Stimulated activated CD4-positive, alpha-beta T cell treated with anti-CD3 and anti-CD28 coated beads, Interleukin-1b, Interleukin-23, amount 100 ng/mL, for 48 hours (primary cell): ENCODE measurements at regions not wholly inside any gene's neighbourhood (a gene's known extent, or its start where the extent isn't known, plus 50 kb on each side); places are given as distances from the start of the nearest gene placed in this dataset.

Experiments
- DNase-seq: peaks from one replicate; pipeline ENCODE4 v3.0.0-alpha.2; 2020

DNA sequence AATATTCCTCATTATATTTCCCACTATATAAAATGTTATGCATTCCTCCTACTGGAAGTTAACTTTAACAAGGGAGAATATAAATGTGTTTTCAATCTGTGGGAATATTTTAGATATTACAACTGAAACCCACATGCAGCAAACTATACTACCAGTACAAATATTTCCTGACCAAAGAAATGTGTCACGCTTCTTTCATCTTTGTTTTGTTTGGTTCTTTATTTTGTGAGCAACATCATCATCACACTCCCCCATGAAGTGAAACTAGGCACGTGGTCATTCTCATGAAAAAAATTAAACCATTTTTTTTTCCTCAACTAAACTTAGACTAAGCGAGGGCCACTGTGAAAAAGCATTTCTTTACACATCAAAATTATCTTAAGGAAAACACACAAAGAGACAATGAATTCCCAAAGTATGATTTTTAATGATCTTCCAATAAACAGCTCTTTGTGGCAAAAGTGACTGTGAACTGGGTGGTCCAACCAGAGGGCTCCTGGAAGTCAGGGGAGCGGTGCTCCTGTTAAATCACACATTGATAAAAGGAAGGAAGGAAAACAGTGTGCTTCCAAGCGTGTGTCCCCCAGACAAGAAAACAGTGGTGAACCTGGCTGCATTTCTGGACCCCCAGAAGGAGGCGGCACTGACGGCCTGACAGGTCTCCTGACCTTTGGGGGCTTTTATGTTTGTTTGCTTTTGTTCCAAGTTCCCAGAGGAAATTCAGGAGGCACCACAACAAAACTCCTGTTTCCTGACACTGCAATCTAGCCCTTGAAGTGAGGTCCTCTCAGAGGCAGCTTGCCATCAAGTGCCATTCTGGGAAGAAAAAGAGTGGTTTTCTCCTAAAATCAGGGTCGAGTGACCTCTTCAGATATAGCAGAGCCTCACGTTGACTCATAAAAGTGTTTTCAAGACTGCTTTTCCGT lies 166.8 kb upstream of the FOXQ1 start:
- DNase-seq = no peak

DNA sequence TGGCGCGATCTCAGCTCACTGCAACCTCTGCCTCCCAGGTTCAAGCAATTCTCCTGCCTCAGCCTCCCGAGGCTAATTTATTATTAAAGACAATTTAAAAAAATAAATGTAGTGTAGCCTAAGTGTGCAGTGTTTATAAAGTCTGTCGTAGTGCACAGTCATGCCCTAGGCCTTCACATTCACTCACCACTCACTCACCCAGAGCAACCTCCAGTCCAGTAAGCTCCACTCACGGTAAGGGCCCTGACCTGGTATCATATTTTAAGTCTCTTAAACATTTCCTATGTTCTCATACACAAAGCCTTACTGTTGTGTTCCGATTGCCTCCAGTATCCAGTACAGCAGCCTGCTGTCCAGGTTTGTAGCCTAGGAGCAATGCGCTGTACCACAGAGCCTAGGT lies 168.2 kb upstream of the FOXQ1 start:
- no peak for DNase-seq

DNA sequence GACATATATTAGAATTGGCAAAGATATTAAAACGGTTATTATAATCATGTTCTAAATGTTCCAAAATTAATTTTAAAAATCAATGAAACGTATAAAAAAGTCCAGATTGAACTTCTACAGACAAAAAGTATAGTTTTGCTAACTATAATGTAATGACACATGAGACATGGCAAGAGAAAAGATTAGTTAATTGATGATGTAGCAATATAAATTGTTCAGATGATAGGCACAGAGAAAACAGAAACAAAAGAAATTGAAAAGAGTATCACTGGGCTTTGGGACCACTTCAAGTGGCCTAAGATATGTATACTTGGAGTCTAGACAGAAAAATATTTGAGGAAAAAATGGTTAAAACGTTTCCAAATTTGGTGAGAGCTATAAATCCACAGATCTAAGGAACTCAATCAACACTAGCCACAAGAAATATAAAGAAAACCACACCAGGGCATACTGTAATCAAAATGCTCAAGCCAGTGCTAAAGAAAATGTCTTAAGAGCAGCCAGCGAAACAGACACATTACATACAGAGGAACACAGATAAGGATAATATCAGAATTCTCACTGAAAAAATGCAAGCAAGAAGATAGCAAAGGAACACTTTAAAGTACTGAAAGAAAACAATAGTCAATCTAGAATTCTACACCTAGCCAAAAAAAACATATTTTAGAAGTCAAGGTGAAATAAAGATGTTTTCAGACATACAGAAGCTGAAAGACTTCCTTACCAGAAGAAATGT lies 172.6 kb upstream of the FOXQ1 start:
- no peak for DNase-seq

DNA sequence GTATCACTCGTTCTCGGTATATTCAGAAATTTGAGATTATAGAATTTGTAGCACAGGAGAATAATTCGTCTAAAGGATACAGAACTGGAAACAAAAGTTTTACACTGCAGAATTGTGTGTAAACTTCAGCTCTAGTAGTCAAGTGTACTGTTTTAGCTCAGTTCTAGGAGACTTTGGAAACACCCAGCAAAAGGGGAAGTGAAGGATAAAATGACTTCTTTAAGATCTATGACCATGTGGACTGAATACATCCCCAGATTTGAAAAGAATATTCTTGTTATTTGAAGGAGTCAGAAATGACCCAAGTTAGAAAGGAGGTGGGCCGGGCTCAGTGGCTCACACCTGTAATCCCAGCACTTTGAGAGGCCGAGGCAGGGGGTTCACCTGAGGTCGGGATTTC lies 174.0 kb upstream of the FOXQ1 start:
- DNase-seq = no peak

DNA sequence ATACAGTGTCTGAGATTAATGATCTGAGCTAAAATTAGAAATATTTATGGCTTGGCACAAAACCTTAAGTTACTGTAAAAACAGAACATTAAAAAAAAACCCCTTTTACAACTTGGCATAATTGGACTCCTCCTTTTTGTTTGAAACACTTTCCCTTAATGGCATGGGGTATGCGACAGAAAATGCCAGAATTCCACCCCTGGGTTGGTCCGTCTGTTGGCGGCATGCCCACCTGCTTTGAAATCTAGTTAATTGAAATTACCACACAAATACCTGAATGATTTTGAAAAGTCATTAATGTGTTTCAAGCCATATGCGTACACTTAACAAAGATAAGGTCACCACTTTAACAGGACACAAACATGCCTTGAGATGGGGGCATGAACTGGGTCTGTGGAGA lies 175.1 kb upstream of the FOXQ1 start:
- no peak for DNase-seq

DNA sequence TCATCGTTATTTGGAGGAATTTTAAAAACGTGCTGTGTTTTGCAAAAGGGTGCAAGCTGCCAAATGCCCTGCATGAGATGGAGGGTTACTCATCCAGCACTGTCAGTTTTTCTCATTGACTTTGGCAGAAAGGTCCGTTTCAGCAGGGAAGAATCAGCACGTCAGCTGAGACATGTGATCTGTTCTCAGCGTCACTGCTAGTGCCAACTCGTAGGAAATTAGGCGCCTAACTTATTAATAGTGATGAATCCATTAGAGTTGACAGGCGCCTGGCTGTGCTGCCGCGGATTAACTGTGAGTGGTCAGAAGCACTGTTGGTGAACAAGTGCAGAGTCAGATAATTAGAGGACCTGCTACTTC lies 175.5 kb upstream of the FOXQ1 start:
- DNase-seq = no peak

DNA sequence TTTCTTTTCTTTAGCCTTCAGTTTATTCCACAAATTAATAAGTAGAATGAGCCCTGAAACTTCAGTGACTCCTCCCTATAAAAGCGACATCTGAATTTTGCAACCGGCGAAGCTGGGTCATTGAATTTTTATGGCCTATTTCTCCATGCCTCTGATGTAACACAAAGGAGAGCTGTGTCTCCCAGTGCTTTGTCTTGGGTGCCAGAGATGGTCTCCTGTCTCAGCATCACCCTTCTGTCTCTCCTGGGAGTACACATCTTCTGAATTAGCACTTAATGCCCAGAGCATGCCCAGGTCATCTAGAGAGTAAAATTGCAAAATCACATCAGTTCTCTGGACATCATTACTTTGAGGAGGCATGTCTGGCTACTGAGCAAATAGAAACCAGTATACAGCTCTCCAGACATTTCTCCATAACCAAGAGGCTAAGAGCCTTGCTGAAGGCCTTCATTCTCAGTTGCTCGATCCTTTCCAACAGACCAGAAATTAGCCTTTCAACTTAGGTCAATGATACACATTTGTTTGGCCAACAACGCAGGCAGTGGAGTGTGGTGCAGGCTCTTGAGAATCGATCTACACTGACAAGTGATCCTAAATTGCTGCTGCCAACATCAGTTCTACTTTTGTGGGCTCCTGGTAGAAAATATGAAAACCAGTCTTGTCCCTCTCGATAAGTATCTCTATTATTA lies 176.0 kb upstream of the FOXQ1 start:
- no peak for DNase-seq

DNA sequence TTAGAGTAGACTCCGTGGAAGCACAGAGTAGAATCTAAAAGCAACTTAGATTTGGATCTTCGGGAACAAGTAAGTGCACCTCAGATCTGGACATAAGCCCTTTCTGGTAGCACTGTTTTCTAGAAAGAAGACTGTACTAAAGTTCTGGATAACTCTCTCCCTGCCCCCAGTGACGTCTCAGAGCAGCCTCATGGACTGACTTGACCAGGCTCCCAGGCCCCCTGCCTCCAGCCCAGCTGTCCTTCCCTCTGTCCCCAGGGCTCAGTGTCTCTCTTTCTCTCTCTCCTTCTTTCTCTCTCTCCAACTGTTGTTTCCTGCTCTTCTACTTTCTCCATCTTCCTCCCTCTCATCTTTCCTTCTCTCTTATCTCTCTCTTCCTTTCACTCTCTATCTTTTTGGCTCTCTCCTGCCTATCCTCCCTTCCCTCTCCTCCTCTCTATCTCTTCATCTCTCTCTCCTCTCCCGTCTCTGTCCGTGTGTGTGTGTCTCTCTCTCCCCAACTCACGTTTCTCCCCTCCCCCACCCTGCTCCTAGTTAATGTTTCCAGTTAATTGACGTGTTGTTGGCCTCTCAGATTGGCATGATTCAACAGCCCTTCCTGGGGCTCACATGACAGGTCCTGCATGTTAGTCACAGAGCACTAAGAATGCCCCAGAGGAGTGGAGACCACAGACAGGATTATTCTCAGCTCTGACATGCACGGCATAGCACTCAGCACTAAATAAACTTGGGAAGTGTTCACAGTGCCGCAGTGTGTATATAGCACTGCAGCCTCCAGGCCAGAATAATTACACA lies 180.4 kb upstream of the FOXQ1 start:
- DNase-seq = no peak

DNA sequence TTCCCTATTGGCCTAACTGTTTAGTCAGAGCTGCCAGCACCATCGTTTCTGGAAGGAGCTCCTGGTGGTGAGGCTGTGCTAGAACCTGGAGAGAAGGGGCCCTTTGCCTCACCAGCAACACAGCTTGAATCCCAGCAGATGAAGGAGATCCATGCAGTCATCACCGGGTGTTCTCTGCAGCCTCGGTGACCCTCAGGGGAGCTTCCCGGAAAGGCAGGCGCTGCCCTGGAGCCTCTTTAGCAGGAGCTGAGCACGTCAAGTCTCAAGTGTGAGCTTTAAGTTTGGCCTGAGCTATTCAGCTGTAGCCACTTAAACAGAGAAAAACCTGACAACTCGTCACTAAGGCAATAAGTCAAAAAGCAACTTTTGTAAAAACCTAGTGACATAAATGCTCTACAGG lies 181.2 kb upstream of the FOXQ1 start:
- DNase-seq = no peak

DNA sequence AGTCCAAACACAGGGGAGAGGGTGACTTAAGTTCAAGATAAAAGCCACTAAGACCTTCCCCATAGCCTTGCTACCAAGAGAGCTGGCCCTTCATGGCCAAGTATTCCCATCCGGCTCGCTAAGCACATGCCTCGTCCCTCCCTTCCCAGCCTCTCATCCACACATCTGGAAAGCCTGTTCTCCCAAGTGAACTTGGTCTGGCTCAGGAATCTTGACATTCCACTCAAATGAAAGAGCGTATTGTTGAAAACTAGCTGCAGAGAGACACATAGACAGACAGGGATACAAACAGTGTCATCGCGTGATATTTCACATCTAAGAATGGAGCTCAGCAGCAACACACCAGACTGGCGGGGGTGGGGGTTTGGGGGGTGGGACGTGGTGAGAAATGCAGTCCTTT lies 182.8 kb upstream of the FOXQ1 start:
- no peak for DNase-seq

DNA sequence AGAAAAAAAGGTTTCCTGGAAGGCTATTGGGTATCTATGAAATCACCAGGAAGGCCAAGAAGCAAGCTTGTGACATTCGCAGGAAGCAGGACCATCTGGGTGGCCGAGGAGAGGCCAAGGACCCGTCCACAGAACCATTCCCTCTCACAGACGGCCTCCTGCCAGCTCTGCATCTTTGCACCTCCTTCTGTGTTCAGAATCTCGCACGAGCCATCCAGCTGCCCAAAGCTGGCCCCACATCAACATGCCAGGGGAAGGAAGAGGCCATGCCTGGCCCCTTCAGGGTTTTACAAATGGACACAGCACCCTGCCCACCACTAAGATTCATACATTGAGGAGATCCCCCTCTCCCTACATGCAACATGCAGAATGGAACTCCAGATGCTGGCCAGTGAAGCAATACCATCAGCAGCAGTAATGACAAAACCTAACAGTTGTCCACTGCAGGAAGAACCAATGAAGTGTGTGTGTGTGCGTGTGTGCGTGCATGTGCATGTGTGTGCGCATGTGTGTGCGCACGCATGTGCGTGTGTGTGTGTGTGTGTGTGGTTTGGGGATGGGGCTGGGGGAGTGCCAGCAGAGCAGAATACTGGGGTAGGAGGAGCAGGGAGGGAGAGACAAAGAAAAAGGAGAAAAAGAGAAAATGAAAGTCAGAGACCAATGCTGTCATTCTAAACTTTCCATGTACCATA lies 184.2 kb upstream of the FOXQ1 start:
- DNase-seq = no peak

DNA sequence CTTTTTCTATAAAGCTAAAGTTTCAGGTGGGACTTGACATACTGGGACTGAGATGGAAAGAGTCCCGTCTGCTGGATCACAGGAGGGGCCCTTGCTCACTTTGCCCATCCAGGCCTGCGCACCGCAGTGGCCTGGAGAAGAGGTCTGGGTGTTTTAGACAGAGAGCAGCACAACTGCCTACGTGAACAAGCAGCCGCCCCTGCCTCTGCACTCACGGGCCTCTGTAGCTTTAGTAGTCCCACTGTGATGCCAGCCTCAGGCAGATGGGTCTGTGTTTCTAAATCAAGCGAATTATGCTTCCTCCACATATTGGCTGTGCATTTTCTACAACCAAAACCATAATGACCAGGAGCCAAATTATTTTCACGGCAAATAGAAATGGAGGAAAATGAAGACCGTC lies 184.8 kb upstream of the FOXQ1 start:
- no peak for DNase-seq

DNA sequence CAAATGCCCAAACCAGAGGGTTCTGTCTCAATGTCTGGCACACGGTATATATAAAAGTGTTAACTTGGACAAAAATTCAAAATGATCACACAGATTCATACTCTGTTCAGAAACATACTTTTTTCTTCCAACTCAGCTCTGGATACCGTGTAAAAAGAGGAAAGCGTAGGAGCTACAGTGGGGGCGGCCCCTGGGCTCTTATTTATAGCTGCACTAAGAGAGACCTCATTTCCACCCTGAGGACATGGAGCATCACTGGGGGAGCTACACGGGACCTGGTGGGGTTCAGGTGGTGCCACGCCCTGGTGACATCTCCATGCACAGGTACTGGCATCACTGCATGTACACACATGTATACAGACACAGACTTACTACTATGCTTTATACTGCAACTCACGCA lies 185.9 kb upstream of the FOXQ1 start:
- DNase-seq = no peak

DNA sequence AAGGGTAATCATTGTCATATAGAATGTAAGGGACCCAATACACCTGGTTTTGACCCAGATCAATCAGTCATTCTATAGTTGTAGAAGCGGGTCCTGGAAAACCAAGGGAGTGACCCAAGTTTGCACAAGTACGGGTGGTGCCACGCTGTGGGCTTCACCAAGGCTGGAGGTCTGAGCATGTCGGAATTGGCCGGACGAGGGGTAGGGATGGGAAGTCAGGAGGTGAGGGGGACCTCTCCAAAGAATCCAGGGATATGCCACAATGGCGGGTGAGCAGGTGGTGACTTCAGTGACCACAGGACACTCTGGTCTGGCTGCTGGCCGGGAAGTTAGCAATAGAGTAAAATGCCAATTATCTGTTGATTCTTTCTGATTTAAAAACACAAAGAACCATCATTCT lies 186.6 kb upstream of the FOXQ1 start:
- no peak for DNase-seq

DNA sequence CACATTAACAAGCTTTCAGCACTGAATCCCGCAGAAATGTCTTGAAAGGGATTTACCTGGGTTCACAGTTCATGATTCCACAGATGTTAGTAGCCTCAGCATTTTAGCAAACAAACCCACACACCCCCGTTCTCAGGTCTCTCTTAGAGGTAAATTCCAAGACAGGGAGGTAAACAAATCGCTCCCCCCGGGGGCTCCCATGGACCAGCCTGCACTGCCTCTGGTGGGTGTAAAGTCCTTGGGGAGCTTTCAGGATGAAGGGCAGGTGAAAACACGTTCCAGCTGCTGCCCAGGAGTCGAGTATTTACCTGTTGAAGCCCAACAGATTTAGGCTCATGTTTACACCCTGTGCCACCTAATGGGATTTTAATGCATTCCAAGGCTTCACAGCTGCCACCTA lies 187.0 kb upstream of the FOXQ1 start:
- no peak for DNase-seq

DNA sequence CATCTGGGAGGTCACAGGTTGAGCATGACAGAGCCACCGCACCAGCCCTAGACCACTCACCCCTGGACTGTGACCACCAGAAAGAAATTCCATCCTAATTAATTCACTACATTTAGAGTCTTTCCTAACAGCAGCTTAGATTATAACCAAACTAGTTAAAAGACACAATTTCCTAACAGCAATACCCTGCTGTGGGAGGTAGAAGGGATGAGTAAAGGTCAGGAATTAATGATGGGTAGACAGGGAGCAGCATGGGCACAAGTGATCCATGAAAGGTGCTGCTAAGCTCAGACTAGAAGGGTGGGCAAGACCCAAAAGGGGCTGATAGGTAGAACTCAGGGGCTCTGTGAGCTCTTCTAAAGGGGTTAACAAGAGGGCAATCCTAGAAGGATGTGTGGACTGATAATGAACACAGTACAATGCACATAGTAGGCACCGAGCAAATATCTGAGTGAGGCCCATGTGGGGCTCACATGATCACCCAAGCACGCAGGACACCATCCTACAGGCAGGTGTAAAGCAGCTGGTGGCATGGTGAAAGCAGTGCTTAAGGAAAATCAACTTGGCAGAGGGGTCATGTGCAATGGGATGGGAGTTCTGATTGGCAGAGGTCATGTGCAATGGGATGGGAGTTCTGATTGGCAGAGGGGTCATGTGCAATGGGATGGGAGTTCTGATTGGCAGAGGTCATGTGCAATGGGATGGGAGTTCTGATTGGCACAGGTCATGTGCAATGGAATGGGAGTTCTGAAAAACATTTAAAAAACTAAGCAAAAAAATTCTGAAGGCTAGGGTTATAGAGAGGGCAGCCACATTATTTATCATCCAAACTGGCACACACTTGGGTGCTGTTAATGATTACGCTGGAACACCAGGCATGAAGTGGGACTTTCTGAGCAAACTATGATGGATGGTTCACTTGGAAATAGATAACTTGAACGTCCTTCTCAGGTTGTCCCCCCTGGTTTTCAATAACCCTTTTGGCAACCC lies 188.2 kb upstream of the FOXQ1 start:
- no peak for DNase-seq

DNA sequence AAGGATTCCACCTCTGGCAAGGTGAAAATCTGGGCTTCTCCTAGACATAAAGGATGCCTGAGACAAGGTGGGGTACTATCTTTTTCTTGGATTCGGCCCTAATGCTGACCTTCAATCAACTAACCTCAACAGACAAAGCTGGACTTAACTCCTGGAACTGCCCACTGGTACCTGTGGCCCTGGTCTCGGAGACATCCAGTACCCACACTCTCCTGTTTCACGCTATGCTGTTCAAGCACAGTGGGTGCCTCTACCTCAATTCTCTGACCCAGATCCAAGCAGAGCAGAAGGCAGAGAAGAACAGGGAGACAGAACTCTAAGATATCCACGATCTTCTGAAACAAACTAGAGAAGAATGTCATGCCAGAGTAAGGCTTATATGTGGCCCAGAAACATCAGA lies 189.8 kb upstream of the FOXQ1 start:
- no peak for DNase-seq

DNA sequence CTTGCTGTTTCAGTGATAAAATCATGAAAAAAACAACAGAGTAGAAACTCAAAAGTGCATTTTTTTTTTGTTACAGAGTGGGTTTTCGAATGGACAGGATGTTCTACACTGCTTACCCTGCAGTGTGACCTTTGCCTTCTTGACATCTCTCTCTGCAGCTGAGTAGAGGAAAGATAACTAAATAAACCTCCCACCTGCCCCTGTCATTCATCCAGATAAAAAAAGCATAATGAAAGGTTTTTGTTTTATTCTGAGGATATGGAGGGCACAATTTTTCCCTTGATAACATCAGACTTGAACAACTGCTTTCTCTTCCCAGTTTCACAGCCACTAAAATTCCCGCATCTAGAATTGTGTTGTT lies 193.6 kb upstream of the FOXQ1 start:
- no peak for DNase-seq

DNA sequence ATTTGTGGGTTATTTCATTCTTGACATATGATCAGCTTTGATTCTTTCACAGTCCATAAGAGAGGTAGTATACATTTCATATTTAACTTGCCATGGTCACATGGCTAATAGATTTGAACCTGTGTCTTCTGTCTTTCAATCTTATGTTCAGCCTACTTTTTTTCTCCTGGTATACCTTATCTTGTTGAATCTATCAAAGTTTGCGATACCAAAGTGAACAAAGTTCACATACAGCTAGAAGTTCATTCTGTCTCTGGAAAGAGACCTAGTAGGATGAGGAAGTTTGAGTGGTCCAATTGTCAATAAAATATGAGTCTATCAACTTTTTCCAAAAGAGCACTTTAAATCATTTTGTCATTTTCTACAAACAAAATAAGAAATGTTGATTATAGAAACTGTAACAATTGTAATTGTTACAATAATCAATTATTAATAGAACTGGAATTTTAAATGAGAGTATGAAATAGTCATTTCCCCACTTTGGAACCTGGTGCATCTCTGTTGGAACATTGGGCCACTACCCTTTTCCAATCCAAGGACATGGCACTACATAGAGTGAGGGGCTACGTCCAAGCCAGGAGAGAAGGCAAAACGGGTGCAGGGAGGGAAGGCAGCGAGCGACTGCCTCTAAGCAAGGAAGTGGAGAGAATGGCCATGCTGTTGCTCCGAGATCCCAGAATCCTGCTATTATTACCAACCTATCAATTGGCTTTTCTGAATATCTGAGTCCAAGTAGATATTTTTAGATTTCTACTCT lies 194.2 kb upstream of the FOXQ1 start:
- no peak for DNase-seq

DNA sequence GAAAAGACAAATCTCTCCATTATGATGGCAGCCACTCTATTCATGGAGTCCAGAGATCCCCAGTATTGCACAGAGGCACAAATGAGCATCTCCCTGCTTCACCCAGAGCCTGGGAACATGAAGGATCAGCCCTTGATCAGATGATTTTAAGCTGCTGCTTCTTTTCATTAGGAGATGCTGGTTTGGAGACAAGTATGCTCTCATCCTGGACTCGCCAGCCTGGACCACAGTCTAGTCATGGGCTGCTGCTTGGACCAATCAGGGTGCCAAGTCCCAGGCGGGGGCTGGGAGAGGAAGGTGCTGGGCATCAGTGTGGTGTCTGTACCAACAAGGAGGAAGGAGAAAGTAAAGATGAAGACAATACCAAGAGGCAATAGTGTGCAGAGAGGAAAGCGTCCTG lies 195.7 kb upstream of the FOXQ1 start:
- no peak for DNase-seq
